A549 (cell line): ENCODE measurements at regions not wholly inside any gene's neighbourhood (a gene's known extent, or its start where the extent isn't known, plus 50 kb on each side); places are given as distances from the start of the nearest gene placed in this dataset.

ENCODE experiments used
- ATAC-seq, 2 experiments: fragments of 200-7000 bp in 1 of 2; fragments of >200 bp in 1 of 2; cut with Nextera tagmentation in 1 of 2; cut with Tn5 transposase in 1 of 2; 3 replicates each; pipeline versions ENCODE4 v1.8.0 to v1.9.1; 2018 to 2020; ENCODE audit warnings: mild to moderate bottlenecking in 1 of 2, moderate library complexity in 1 of 2
- CTCF ChIA-PET: fragments of 300-600 bp; sonication (Branson Sonifier 250); formaldehyde crosslinking; extraction: SDS; loops from one replicate; lab custom pipeline; 2021; ENCODE audit warnings: antibody characterized with exemption, inconsistent platforms; lab: Yijun Ruan, JAX
- POLR2A ChIA-PET: fragments of 350-600 bp; formaldehyde crosslinking; extraction: SDS; loops from one replicate; lab custom pipeline; 2021; ENCODE audit warnings: antibody characterized with exemption, inconsistent platforms; lab: Yijun Ruan, JAX
- DNase-seq, 2 experiments: peaks; one replicate each; pipeline versions ENCODE4 v3.0.0 to v3.0.0-alpha.2; 2011 to 2016; ENCODE audit warnings: low read depth in 1 of 2, low spot score in 1 of 2
- FAIRE-seq: peaks from 2 replicates; lab custom pipeline; 2011; peaks lifted over from hg19 to GRCh38; lab: Jason Lieb, UNC
- H3K27ac ChIP-seq, 2 experiments: fragments of >200 bp; sonication (Bioruptor Twin); formaldehyde crosslinking; 3 replicates each; pipeline ENCODE4 v1.5.1; 2016 to 2017
- H3K4me1 ChIP-seq: fragments of >200 bp; sonication (Bioruptor Twin); formaldehyde crosslinking; 3 replicates; pipeline ENCODE4 v1.6.1; 2016
- H3K4me2 ChIP-seq: fragments of >200 bp; sonication (Bioruptor Twin); formaldehyde crosslinking; 3 replicates; pipeline ENCODE4 v1.6.1; 2016
- H3K4me3 ChIP-seq: fragments of >200 bp; sonication (Bioruptor Twin); formaldehyde crosslinking; 3 replicates; pipeline ENCODE4 v1.5.1; 2016
- H3K9me3 ChIP-seq: fragments of >200 bp; sonication (Bioruptor Twin); formaldehyde crosslinking; 3 replicates; pipeline ENCODE4 v1.6.1; 2016
- CBX2 ChIP-seq: fragments of 200-600 bp; sonication (generic); IDR thresholded peaks from 2 replicates; pipeline ENCODE4 v1.6.1; 2016; ENCODE audit warnings: low read depth, mild to moderate bottlenecking, borderline replicate concordance
- CBX8 ChIP-seq: fragments of 200-600 bp; sonication (generic); IDR thresholded peaks from 2 replicates; pipeline ENCODE4 v1.6.1; 2016
- CEBPB ChIP-seq, 2 experiments: fragments of >200 bp in 1 of 2; sonication (Bioruptor Twin) in 1 of 2; formaldehyde crosslinking in 1 of 2; IDR thresholded peaks; 2 replicates each; pipeline ENCODE4 v1.6.1; 2012 to 2016
- CHD2 ChIP-seq: fragments of 150-350 bp; IDR thresholded peaks from 2 replicates; pipeline ENCODE4 v1.6.1; 2014; ENCODE audit warnings: low read length; ENCODE audit not compliant: partially characterized antibody
- CHD4 ChIP-seq: fragments of 200-600 bp; sonication (generic); IDR thresholded peaks from 2 replicates; pipeline ENCODE4 v1.6.1; 2016; ENCODE audit warnings: antibody characterized with exemption, mild to moderate bottlenecking, borderline replicate concordance
- EP300 ChIP-seq, 2 experiments: fragments of >200 bp; sonication (Bioruptor Twin); formaldehyde crosslinking; IDR thresholded peaks; 2 replicates in 1 of 2; 3 replicates in 1 of 2; pipeline ENCODE4 v1.6.1; 2016 to 2017
- FOSB ChIP-seq: fragments of 250-450 bp; sonication (Bioruptor Pico); IDR thresholded peaks from 2 replicates; pipeline ENCODE4 v1.5.0; 2020; ENCODE audit warnings: mild to moderate bottlenecking, moderate library complexity
- GATA3 ChIP-seq: IDR thresholded peaks from 2 replicates; pipeline ENCODE4 v1.6.1; 2012; ENCODE audit warnings: borderline replicate concordance
- HDAC2 ChIP-seq: fragments of 200-600 bp; sonication (generic); IDR thresholded peaks from 2 replicates; pipeline ENCODE4 v1.6.1; 2016
- HEYL ChIP-seq: fragments of 250-450 bp; sonication (Bioruptor Pico); IDR thresholded peaks from 2 replicates; pipeline ENCODE4 v1.8.0; 2021; ENCODE audit warnings: mild to moderate bottlenecking, moderate library complexity
- HOXA7 ChIP-seq: fragments of 250-450 bp; sonication (Bioruptor Pico); IDR thresholded peaks from 2 replicates; pipeline ENCODE4 v1.5.0; 2020; ENCODE audit warnings: mild to moderate bottlenecking, moderate library complexity
- JUNB ChIP-seq: fragments of >200 bp; sonication (Bioruptor Twin); formaldehyde crosslinking; IDR thresholded peaks from 2 replicates; pipeline ENCODE4 v1.6.1; 2016
- KDM1A ChIP-seq: fragments of 200-600 bp; sonication (generic); IDR thresholded peaks from 2 replicates; pipeline ENCODE4 v1.6.1; 2016; ENCODE audit warnings: low read depth, mild to moderate bottlenecking
- KDM5A ChIP-seq: fragments of 200-600 bp; sonication (generic); IDR thresholded peaks from 2 replicates; pipeline ENCODE4 v1.6.1; 2016; ENCODE audit warnings: antibody characterized with exemption, mild to moderate bottlenecking
- MAFK ChIP-seq: fragments of 450-650 bp; IDR thresholded peaks from 2 replicates; pipeline ENCODE4 v1.6.1; 2014; ENCODE audit not compliant: partially characterized antibody
- NFE2L2 ChIP-seq: fragments of 150-350 bp; conservative IDR thresholded peaks from 2 replicates; pipeline ENCODE4 v1.6.1; 2014; ENCODE audit warnings: low read length
- NPAS2 ChIP-seq: fragments of 250-450 bp; sonication (Bioruptor Pico); IDR thresholded peaks from 2 replicates; pipeline ENCODE4 v1.8.0; 2022; ENCODE audit warnings: mild to moderate bottlenecking, moderate library complexity, borderline replicate concordance
- PBX3 ChIP-seq: IDR thresholded peaks from 2 replicates; pipeline ENCODE4 v1.6.1; 2012
- POLR2A ChIP-seq: IDR thresholded peaks from 2 replicates; pipeline ENCODE4 v1.6.1; 2012; ENCODE audit warnings: mild to moderate bottlenecking, low read length
- RCOR1 ChIP-seq: fragments of 150-350 bp; IDR thresholded peaks from 2 replicates; pipeline ENCODE4 v1.6.1; 2014; ENCODE audit warnings: antibody characterized with exemption, low read length, low read depth
- RFX5 ChIP-seq: fragments of 450-650 bp; IDR thresholded peaks from 2 replicates; pipeline ENCODE4 v1.7.1; 2014; ENCODE audit warnings: antibody characterized with exemption, mild to moderate bottlenecking, moderate library complexity
- SMC3 ChIP-seq: fragments of >200 bp; sonication (Bioruptor Twin); formaldehyde crosslinking; IDR thresholded peaks from 3 replicates; pipeline ENCODE4 v1.6.1; 2018; ENCODE audit warnings: inconsistent platforms
- SREBF2 ChIP-seq: fragments of 450-650 bp; IDR thresholded peaks from 2 replicates; pipeline ENCODE4 v1.6.1; 2014; ENCODE audit warnings: mild to moderate bottlenecking, moderate library complexity
- TP53 ChIP-seq: fragments of 250-450 bp; sonication (Bioruptor Pico); IDR thresholded peaks from 2 replicates; pipeline ENCODE4 v1.5.0; 2021; ENCODE audit warnings: mild to moderate bottlenecking, moderate library complexity
- ZFP36 ChIP-seq: fragments of 450-650 bp; IDR thresholded peaks from 2 replicates; pipeline ENCODE4 v1.6.1; 2014; ENCODE audit warnings: borderline replicate concordance; ENCODE audit not compliant: partially characterized antibody
- WGBS: methylation state at CpG from one replicate; pipeline ENCODE4 v1.1.6; 2017; ENCODE audit errors: missing lambda C conversion rate; 5-methylcytosine and 5-hydroxymethylcytosine counted together

- WGBS, result 39% methylated on average over 6 of the region's 9 CpGs
- DNase-seq, result no peak
- Histone ChIP-seq H3K4me1 (no peaks in the 10 kb centered on the region), H3K4me2 (no peak overlapping the region), H3K27ac (no peak overlapping the region), H3K4me3 (no peak overlapping the region), H3K9me3 (no peaks in the 10 kb centered on the region)
- no peak for ATAC-seq
- CTCF ChIA-PET, result interaction anchor here (0.7 kb wide), 1 partner anchor 59 kb away, joined by 3 read pairs; no protein-coding TSS in a partner anchor
- POLR2A ChIA-PET, result no interaction called here
- no peak for FAIRE-seq
- TF ChIP-seq KDM1A, result no peak
- no peak for TF ChIP-seq NFE2L2
- no peak for TF ChIP-seq FOSB (CRISPR knock-in tag)
- TF ChIP-seq MAFK, result no peak
- no peak for TF ChIP-seq CHD4
- no peak for TF ChIP-seq RFX5
- no peak for TF ChIP-seq NPAS2 (CRISPR knock-in tag)
- no peak for TF ChIP-seq JUNB
- TF ChIP-seq GATA3, result no peak
- TF ChIP-seq HEYL, result no peak
- TF ChIP-seq CBX8, result no peak
- no peak for TF ChIP-seq EP300 (IDR thresholded peaks at IDR 0.05)
- no peak for TF ChIP-seq CHD2
- TF ChIP-seq TP53 (CRISPR knock-in tag), result no peak
- no peak for TF ChIP-seq CEBPB (IDR thresholded peaks at IDR 0.05)
- TF ChIP-seq, all 56 proteins: peak for 0
These were observed 389.7 kb downstream of the NXPE2 start for GRCh38 chr11:115067900-115068530.

DNA sequence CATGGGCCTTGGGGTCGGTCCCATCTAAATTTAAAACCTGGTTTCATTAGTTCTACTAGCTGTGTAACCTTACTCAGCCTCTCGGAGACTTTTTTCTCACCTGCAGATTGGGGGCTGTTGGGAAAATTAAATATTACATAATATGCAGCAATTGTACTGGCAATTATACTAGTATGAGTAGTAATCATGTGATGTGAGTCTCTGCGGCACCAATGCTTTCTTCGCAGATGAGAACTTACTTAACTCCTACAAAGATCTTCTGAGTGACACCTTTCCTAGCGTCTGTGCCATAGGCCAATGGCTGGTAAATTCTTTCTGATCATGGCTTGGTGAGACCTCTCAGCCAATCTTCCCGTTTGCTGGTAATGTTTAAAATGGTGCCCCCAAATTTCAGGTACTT is 391.3 kb downstream of the NXPE2 start:
- Histone ChIP-seq H3K27ac (no peak overlapping the region), H3K4me3 (no peak overlapping the region), H3K4me1 (no peaks in the 10 kb centered on the region), H3K4me2 (no peak overlapping the region), H3K9me3 (no peaks in the 10 kb centered on the region)
- FAIRE-seq, result no peak
- 48% methylated on average over 6 of the region's 6 CpGs for WGBS
- ChIA-PET POLR2A (no interaction called here), CTCF (no interaction called here)
- no peak for ATAC-seq
- TF ChIP-seq CBX2 (no peak), SREBF2 (no peak), RCOR1 (no peak), FOSB (CRISPR knock-in tag) (no peak), POLR2A (no peak), HOXA7 (CRISPR knock-in tag) (no peak), NPAS2 (CRISPR knock-in tag) (no peak), MAFK (no peak), KDM5A (no peak), PBX3 (no peak), CBX8 (no peak), KDM1A (no peak)
- no peak for DNase-seq

- POLR2A ChIA-PET, result no interaction called here
- H3K4me1 ChIP-seq, result no peaks in the 10 kb centered on the region
- 8% methylated on average over 3 of the region's 3 CpGs for WGBS
- no peak for ATAC-seq
- no peak for DNase-seq
- TF ChIP-seq HDAC2 (no peak), SMC3 (no peak), ZFP36 (no peak)
- no peak for FAIRE-seq
- no peak overlapping the region for H3K27ac ChIP-seq
- no peak overlapping the region for H3K4me3 ChIP-seq
- CTCF ChIA-PET, result no interaction called here
- H3K4me2 ChIP-seq, result no peak overlapping the region
- no peaks in the 10 kb centered on the region for H3K9me3 ChIP-seq
These were observed 397.0 kb downstream of the NXPE2 start for GRCh38 chr11:115075356-115075755.
